ENCODE measurements at regions not wholly inside any gene's neighbourhood (a gene's known extent, or its start where the extent isn't known, plus 50 kb on each side); places are given as distances from the start of the nearest gene placed in this dataset.

GRCh38 chr2:34317797-34318196, 718.7 kb upstream of the FAM98A start:
- no peaks in the 10 kb centered on the region for H3K36me3 Mint-ChIP-seq
- no peak for DNase-seq (ENCODE audit: low spot score)

DNA sequence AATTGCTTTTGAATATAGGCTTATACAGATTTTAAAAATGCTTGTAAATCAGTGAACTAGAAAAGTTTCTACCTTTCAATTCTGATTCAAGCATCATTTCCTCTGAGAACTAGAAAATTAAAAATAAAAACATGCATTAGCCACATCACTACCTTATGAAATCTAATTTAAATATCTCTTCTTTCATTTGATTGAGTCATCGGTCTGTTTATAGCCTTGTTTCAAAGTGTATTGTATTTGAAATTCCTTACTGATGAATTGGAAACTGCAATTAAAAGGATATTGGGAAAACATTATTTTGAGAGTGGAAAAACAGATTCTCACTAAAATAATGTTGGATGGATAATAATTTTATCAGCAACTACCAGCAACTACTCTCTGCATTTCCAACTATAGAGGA, 717.7 kb upstream of the FAM98A start:
- Mint-ChIP-seq H3K9me3 (peaks cover 3% of the 10 kb centered on the region; the same call in 1 of the 2 replicates), H3K27ac (no peak overlapping the region), H3K36me3 (no peaks in the 10 kb centered on the region), H3K4me3 (no peak overlapping the region), H3K27me3 (ENCODE audit: low read depth) (no peaks in the 10 kb centered on the region), H3K4me1 (no peaks in the 10 kb centered on the region)
- CTCF ChIA-PET = no interaction called here
- POLR2A ChIA-PET = no interaction called here
- ATAC-seq = no peak
- no peak for DNase-seq (ENCODE audit: low spot score)
- TF ChIP-seq TP53 (CRISPR knock-in tag; IDR thresholded peaks at IDR 0.05) (no peak), ELF4 (CRISPR knock-in tag; IDR thresholded peaks at IDR 0.05; ENCODE audit: low read depth) (no peak), ZNF396 (CRISPR knock-in tag; IDR thresholded peaks at IDR 0.05; ENCODE audit: borderline replicate concordance) (no peak), RORB (CRISPR knock-in tag; IDR thresholded peaks at IDR 0.05) (no peak), IRF2 (CRISPR knock-in tag; IDR thresholded peaks at IDR 0.05; ENCODE audit: borderline replicate concordance, low read depth) (no peak), HMGXB4 (CRISPR knock-in tag; IDR thresholded peaks at IDR 0.05) (no peak), ZNF121 (CRISPR knock-in tag; IDR thresholded peaks at IDR 0.05) (no peak), SMAD3 (CRISPR knock-in tag; IDR thresholded peaks at IDR 0.05; ENCODE audit: borderline replicate concordance) (no peak), SOX15 (CRISPR knock-in tag; IDR thresholded peaks at IDR 0.05) (no peak), ATF1 (CRISPR knock-in tag; IDR thresholded peaks at IDR 0.05) (no peak), MYBL2 (CRISPR knock-in tag; IDR thresholded peaks at IDR 0.05) (no peak), SMAD4 (CRISPR knock-in tag; IDR thresholded peaks at IDR 0.05) (no peak), FOXP1 (CRISPR knock-in tag; IDR thresholded peaks at IDR 0.05; ENCODE audit: borderline replicate concordance) (no peak)
- TF ChIP-seq, protein P1, sequence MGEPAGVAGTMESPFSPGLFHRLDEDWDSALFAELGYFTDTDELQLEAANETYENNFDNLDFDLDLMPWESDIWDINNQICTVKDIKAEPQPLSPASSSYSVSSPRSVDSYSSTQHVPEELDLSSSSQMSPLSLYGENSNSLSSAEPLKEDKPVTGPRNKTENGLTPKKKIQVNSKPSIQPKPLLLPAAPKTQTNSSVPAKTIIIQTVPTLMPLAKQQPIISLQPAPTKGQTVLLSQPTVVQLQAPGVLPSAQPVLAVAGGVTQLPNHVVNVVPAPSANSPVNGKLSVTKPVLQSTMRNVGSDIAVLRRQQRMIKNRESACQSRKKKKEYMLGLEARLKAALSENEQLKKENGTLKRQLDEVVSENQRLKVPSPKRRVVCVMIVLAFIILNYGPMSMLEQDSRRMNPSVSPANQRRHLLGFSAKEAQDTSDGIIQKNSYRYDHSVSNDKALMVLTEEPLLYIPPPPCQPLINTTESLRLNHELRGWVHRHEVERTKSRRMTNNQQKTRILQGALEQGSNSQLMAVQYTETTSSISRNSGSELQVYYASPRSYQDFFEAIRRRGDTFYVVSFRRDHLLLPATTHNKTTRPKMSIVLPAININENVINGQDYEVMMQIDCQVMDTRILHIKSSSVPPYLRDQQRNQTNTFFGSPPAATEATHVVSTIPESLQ (CRISPR knock-in tag; IDR thresholded peaks at IDR 0.05) = no peak
- TF ChIP-seq, protein P2, sequence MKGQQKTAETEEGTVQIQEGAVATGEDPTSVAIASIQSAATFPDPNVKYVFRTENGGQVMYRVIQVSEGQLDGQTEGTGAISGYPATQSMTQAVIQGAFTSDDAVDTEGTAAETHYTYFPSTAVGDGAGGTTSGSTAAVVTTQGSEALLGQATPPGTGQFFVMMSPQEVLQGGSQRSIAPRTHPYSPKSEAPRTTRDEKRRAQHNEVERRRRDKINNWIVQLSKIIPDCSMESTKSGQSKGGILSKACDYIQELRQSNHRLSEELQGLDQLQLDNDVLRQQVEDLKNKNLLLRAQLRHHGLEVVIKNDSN (CRISPR knock-in tag; IDR thresholded peaks at IDR 0.05) = no peak
- TF ChIP-seq, protein P3, sequence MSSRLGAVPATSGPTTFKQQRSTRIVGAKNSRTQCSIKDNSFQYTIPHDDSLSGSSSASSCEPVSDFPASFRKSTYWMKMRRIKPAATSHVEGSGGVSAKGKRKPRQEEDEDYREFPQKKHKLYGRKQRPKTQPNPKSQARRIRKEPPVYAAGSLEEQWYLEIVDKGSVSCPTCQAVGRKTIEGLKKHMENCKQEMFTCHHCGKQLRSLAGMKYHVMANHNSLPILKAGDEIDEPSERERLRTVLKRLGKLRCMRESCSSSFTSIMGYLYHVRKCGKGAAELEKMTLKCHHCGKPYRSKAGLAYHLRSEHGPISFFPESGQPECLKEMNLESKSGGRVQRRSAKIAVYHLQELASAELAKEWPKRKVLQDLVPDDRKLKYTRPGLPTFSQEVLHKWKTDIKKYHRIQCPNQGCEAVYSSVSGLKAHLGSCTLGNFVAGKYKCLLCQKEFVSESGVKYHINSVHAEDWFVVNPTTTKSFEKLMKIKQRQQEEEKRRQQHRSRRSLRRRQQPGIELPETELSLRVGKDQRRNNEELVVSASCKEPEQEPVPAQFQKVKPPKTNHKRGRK (CRISPR knock-in tag; IDR thresholded peaks at IDR 0.05; ENCODE audit: borderline replicate concordance) = no peak

More at GRCh38 chr2:34317797-34318196, 718.7 kb upstream of the FAM98A start:
- Mint-ChIP-seq H3K9me3 (peaks cover 3% of the 10 kb centered on the region; the same call in 1 of the 2 replicates), H3K4me1 (no peaks in the 10 kb centered on the region), H3K4me3 (no peak overlapping the region), H3K27ac (no peak overlapping the region), H3K27me3 (ENCODE audit: low read depth) (no peaks in the 10 kb centered on the region)
- ChIA-PET CTCF (no interaction called here), POLR2A (no interaction called here)
- ATAC-seq = no peak
- TF ChIP-seq TEAD4 (CRISPR knock-in tag; IDR thresholded peaks at IDR 0.05) (no peak), ZNF219 (CRISPR knock-in tag; IDR thresholded peaks at IDR 0.05; ENCODE audit: borderline replicate concordance) (no peak), JAZF1 (CRISPR knock-in tag; IDR thresholded peaks at IDR 0.05) (no peak), TEAD1 (CRISPR knock-in tag; IDR thresholded peaks at IDR 0.05) (no peak), SMAD3 (CRISPR knock-in tag; IDR thresholded peaks at IDR 0.05; ENCODE audit: borderline replicate concordance) (no peak), CREB1 (CRISPR knock-in tag; IDR thresholded peaks at IDR 0.05) (no peak), ZNF416 (CRISPR knock-in tag; IDR thresholded peaks at IDR 0.05) (no peak), EMX1 (CRISPR knock-in tag; IDR thresholded peaks at IDR 0.05) (no peak), USF2 (CRISPR knock-in tag; IDR thresholded peaks at IDR 0.05) (no peak)
- TF ChIP-seq, protein P4, sequence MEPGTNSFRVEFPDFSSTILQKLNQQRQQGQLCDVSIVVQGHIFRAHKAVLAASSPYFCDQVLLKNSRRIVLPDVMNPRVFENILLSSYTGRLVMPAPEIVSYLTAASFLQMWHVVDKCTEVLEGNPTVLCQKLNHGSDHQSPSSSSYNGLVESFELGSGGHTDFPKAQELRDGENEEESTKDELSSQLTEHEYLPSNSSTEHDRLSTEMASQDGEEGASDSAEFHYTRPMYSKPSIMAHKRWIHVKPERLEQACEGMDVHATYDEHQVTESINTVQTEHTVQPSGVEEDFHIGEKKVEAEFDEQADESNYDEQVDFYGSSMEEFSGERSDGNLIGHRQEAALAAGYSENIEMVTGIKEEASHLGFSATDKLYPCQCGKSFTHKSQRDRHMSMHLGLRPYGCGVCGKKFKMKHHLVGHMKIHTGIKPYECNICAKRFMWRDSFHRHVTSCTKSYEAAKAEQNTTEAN (CRISPR knock-in tag; IDR thresholded peaks at IDR 0.05) = no peak
- TF ChIP-seq, protein P5, sequence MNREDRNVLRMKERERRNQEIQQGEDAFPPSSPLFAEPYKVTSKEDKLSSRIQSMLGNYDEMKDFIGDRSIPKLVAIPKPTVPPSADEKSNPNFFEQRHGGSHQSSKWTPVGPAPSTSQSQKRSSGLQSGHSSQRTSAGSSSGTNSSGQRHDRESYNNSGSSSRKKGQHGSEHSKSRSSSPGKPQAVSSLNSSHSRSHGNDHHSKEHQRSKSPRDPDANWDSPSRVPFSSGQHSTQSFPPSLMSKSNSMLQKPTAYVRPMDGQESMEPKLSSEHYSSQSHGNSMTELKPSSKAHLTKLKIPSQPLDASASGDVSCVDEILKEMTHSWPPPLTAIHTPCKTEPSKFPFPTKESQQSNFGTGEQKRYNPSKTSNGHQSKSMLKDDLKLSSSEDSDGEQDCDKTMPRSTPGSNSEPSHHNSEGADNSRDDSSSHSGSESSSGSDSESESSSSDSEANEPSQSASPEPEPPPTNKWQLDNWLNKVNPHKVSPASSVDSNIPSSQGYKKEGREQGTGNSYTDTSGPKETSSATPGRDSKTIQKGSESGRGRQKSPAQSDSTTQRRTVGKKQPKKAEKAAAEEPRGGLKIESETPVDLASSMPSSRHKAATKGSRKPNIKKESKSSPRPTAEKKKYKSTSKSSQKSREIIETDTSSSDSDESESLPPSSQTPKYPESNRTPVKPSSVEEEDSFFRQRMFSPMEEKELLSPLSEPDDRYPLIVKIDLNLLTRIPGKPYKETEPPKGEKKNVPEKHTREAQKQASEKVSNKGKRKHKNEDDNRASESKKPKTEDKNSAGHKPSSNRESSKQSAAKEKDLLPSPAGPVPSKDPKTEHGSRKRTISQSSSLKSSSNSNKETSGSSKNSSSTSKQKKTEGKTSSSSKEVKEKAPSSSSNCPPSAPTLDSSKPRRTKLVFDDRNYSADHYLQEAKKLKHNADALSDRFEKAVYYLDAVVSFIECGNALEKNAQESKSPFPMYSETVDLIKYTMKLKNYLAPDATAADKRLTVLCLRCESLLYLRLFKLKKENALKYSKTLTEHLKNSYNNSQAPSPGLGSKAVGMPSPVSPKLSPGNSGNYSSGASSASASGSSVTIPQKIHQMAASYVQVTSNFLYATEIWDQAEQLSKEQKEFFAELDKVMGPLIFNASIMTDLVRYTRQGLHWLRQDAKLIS (CRISPR knock-in tag; IDR thresholded peaks at IDR 0.05; ENCODE audit: borderline replicate concordance) = no peak

Data from WTC11 (cell line).